HUES48 (cell line): ENCODE measurements at regions not wholly inside any gene's neighbourhood (a gene's known extent, or its start where the extent isn't known, plus 50 kb on each side); places are given as distances from the start of the nearest gene placed in this dataset.

Source experiments
- H3K27ac ChIP-seq: one replicate; pipeline ENCODE4 v1.7.0; 2013; ENCODE audit warnings: low read depth, low read length, inconsistent platforms
- H3K27me3 ChIP-seq: 2 replicates; pipeline ENCODE4 v1.6.1; 2013; ENCODE audit warnings: mild to moderate bottlenecking, low read length; ENCODE audit not compliant: control insufficient read depth, insufficient read depth
- H3K36me3 ChIP-seq: 2 replicates; pipeline ENCODE4 v1.6.1; 2013; ENCODE audit warnings: low read length; ENCODE audit not compliant: control insufficient read depth, insufficient read depth
- H3K4me1 ChIP-seq: 2 replicates; pipeline ENCODE4 v1.6.1; 2013; ENCODE audit warnings: mild to moderate bottlenecking, low read length; ENCODE audit not compliant: control insufficient read depth, insufficient read depth
- H3K4me3 ChIP-seq: 2 replicates; pipeline ENCODE4 v1.5.1; 2013; ENCODE audit warnings: mild to moderate bottlenecking, low read depth, low read length
- H3K9ac ChIP-seq: 2 replicates; pipeline ENCODE4 v1.6.1; 2013; ENCODE audit warnings: mild to moderate bottlenecking, low read depth, low read length, moderate library complexity
- H3K9me3 ChIP-seq: 2 replicates; pipeline ENCODE4 v1.6.1; 2013; ENCODE audit warnings: low read length; ENCODE audit not compliant: control insufficient read depth, insufficient read depth

GRCh38 chr9:87069690-87070089 is 122.4 kb upstream of the GAS1 start:
- Histone ChIP-seq H3K9ac (no peak overlapping the region), H3K9me3 (no peaks in the 10 kb centered on the region), H3K27me3 (no peaks in the 10 kb centered on the region), H3K27ac (no peak overlapping the region), H3K4me1 (no peaks in the 10 kb centered on the region), H3K36me3 (no peaks in the 10 kb centered on the region), H3K4me3 (no peak overlapping the region)

- Histone ChIP-seq H3K9ac (no peak overlapping the region), H3K27me3 (no peaks in the 10 kb centered on the region), H3K9me3 (no peaks in the 10 kb centered on the region)
Observed at GRCh38 chr9:87070336-87070735, 123.0 kb upstream of the GAS1 start.

DNA sequence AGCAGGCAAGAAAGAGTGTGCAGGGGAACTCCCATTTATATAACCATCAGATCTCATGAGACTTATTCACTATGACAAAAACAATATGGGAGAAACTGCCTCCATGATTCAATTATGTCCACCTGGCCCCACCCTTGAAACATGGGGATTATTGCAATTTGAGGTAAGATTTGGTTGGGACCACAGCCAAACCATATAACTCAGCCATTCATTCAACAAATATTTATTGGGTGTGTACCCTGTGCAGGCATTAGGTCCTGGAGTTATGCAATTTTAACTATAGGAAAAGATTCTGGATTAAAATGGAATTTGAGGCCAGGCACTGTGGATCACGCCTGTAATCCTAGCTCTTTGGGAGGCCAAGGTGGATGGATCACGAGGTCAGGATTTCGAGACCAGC is 124.2 kb upstream of the GAS1 start:
- H3K9me3 ChIP-seq, result no peaks in the 10 kb centered on the region
- H3K9ac ChIP-seq, result no peak overlapping the region
- no peak overlapping the region for H3K4me3 ChIP-seq
- H3K4me1 ChIP-seq, result no peaks in the 10 kb centered on the region
- no peaks in the 10 kb centered on the region for H3K36me3 ChIP-seq
- no peaks in the 10 kb centered on the region for H3K27me3 ChIP-seq
- H3K27ac ChIP-seq, result no peak overlapping the region

More at GRCh38 chr9:87070336-87070735, 123.0 kb upstream of the GAS1 start:
- Histone ChIP-seq H3K4me3 (no peak overlapping the region), H3K4me1 (no peaks in the 10 kb centered on the region), H3K27ac (no peak overlapping the region), H3K36me3 (no peaks in the 10 kb centered on the region)

DNA sequence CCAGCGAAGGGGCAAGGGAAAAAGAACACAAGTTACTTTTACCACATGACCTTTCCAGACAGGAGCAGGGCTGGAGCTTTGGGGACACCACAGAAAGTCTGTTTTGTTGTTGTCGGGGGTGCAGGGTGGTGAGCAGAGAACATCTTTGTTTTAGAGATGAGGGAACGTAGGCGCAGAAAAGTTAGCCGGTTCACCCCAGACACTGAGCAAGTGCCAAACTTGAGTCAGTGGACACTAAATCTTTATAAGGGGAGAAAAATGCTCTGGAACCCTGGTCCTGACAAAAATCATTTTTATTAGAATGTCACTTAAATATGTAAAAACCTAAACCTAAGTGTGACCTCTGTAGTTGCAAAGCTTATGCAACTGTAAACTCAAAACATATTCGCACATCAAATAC is 126.4 kb upstream of the GAS1 start:
- Histone ChIP-seq H3K4me3 (no peak overlapping the region), H3K36me3 (no peaks in the 10 kb centered on the region), H3K9ac (no peak overlapping the region), H3K9me3 (no peaks in the 10 kb centered on the region), H3K27me3 (no peaks in the 10 kb centered on the region), H3K27ac (no peak overlapping the region), H3K4me1 (no peaks in the 10 kb centered on the region)

GRCh38 chr9:87075537-87075936 is 128.2 kb upstream of the GAS1 start:
- no peaks in the 10 kb centered on the region for H3K9me3 ChIP-seq
- no peak overlapping the region for H3K27ac ChIP-seq
- no peaks in the 10 kb centered on the region for H3K27me3 ChIP-seq
- no peak overlapping the region for H3K9ac ChIP-seq
- H3K36me3 ChIP-seq, result no peaks in the 10 kb centered on the region
- no peak overlapping the region for H3K4me3 ChIP-seq
- no peaks in the 10 kb centered on the region for H3K4me1 ChIP-seq

DNA sequence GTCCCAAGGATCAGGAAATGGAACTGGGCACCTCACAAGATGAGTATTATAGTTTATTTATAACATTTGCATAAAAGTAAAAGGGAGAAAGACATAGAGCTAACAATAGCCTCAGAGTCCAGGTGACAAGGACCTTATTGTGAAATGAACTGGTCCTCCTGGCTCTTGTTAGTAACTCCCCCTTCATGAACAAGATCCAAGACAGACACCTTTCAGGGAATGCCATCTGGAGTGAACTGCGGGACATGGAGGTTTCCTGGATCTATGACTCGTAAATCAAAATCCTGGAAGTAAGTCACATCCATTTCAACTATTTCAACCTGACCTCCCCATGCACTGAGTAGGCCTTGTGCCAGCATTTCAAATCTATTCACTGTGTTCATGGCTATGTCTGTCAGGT is 129.5 kb upstream of the GAS1 start:
- H3K36me3 ChIP-seq, result no peaks in the 10 kb centered on the region
- no peak overlapping the region for H3K4me3 ChIP-seq
- no peaks in the 10 kb centered on the region for H3K4me1 ChIP-seq
- H3K9me3 ChIP-seq, result no peaks in the 10 kb centered on the region
- H3K9ac ChIP-seq, result no peak overlapping the region
- no peaks in the 10 kb centered on the region for H3K27me3 ChIP-seq
- H3K27ac ChIP-seq, result no peak overlapping the region

DNA sequence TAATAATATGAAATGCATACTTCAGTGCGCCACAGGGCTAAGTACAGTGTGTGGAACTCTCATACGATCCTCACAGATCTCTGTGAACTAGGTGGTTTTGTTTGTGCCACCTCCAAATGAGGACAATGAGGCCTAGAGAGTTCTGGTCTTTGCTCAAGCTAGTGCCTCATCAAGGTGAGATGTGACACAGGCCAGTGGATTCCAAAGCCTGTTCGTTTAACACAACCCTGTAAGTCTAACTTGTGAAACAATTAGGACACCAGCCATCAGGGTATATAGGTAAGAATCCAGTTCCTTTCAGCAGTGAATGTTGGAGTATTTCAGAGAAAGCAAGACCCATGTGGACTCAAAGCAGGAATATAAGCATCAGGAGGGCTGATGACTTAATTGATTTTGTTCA is 130.7 kb upstream of the GAS1 start:
- no peaks in the 10 kb centered on the region for H3K36me3 ChIP-seq
- H3K27ac ChIP-seq, result no peak overlapping the region
- no peak overlapping the region for H3K9ac ChIP-seq
- no peaks in the 10 kb centered on the region for H3K9me3 ChIP-seq
- no peak overlapping the region for H3K4me3 ChIP-seq
- no peaks in the 10 kb centered on the region for H3K27me3 ChIP-seq
- no peaks in the 10 kb centered on the region for H3K4me1 ChIP-seq

GRCh38 chr9:87080512-87081264 is 133.4 kb upstream of the GAS1 start:
- H3K9me3 ChIP-seq, result no peaks in the 10 kb centered on the region
- H3K4me1 ChIP-seq, result no peaks in the 10 kb centered on the region
- H3K27me3 ChIP-seq, result no peaks in the 10 kb centered on the region
- no peaks in the 10 kb centered on the region for H3K36me3 ChIP-seq
- H3K4me3 ChIP-seq, result no peak overlapping the region
- H3K27ac ChIP-seq, result no peak overlapping the region
- no peak overlapping the region for H3K9ac ChIP-seq

- Histone ChIP-seq H3K36me3 (no peaks in the 10 kb centered on the region), H3K27ac (no peak overlapping the region), H3K27me3 (no peaks in the 10 kb centered on the region)
Observed at GRCh38 chr9:87081503-87081902, 134.2 kb upstream of the GAS1 start.

GRCh38 chr9:87083986-87084385 is 136.7 kb upstream of the GAS1 start:
- Histone ChIP-seq H3K27ac (no peak overlapping the region), H3K9me3 (no peaks in the 10 kb centered on the region), H3K4me3 (no peak overlapping the region), H3K9ac (no peak overlapping the region), H3K4me1 (no peaks in the 10 kb centered on the region), H3K27me3 (no peaks in the 10 kb centered on the region), H3K36me3 (no peaks in the 10 kb centered on the region)

More at GRCh38 chr9:87081503-87081902, 134.2 kb upstream of the GAS1 start:
- no peaks in the 10 kb centered on the region for H3K4me1 ChIP-seq
- no peaks in the 10 kb centered on the region for H3K9me3 ChIP-seq
- H3K9ac ChIP-seq, result no peak overlapping the region
- no peak overlapping the region for H3K4me3 ChIP-seq

DNA sequence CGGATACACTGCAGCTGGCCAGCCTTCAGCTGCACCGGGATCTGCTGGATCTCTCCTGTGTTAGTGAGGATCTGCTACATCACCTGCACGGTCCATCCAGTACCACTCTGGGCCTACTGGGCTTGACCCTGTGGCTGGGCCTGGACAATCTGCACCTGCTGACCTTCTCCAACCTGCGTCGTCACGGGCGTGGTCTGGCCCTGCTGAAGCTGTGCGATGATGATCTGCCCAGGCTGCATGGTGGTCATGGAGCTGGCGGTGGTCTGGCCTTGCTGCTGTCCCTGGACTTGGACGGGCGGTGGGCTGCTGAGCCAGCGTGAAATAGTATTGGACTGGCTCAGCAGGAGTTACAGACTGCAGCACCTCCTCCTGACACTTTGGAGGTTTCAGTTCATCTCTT is 137.1 kb upstream of the GAS1 start:
- no peak overlapping the region for H3K9ac ChIP-seq
- no peaks in the 10 kb centered on the region for H3K9me3 ChIP-seq
- no peak overlapping the region for H3K27ac ChIP-seq
- H3K4me3 ChIP-seq, result no peak overlapping the region
- H3K36me3 ChIP-seq, result no peaks in the 10 kb centered on the region
- no peaks in the 10 kb centered on the region for H3K27me3 ChIP-seq
- no peaks in the 10 kb centered on the region for H3K4me1 ChIP-seq
